ENCODE measurements at regions not wholly inside any gene's neighbourhood (a gene's known extent, or its start where the extent isn't known, plus 50 kb on each side); places are given as distances from the start of the nearest gene placed in this dataset.

DNA sequence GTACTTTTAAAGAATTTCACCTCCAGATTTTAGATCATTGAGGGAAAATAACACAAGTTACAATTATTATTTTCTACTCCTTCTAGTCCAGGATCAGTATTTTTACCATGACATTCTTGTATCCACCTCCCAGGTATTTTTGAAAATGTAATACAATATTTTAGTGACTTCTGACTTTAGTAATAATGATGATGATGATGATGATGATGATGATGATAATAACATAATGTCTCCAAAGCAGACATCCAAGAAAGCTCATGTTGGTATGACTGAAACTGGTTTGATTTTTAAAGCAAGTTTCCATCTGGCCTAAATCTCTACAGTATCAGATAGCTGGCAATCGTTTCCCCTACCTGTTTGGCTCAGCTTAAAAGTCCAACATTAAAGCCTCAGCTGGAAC lies 140.0 kb upstream of the GULP1 start:
- TF ChIP-seq, protein P1, sequence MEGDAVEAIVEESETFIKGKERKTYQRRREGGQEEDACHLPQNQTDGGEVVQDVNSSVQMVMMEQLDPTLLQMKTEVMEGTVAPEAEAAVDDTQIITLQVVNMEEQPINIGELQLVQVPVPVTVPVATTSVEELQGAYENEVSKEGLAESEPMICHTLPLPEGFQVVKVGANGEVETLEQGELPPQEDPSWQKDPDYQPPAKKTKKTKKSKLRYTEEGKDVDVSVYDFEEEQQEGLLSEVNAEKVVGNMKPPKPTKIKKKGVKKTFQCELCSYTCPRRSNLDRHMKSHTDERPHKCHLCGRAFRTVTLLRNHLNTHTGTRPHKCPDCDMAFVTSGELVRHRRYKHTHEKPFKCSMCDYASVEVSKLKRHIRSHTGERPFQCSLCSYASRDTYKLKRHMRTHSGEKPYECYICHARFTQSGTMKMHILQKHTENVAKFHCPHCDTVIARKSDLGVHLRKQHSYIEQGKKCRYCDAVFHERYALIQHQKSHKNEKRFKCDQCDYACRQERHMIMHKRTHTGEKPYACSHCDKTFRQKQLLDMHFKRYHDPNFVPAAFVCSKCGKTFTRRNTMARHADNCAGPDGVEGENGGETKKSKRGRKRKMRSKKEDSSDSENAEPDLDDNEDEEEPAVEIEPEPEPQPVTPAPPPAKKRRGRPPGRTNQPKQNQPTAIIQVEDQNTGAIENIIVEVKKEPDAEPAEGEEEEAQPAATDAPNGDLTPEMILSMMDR (IDR thresholded peaks at IDR 0.05; ENCODE audit: insufficient read depth, low read length, poor library complexity, severe bottlenecking), result no peak
- no peak for TF ChIP-seq EZH2phosphoT487 (conservative IDR thresholded peaks at IDR 0.05; ENCODE audit: low read length)
